HCT116 (cell line): ENCODE measurements at regions not wholly inside any gene's neighbourhood (a gene's known extent, or its start where the extent isn't known, plus 50 kb on each side); places are given as distances from the start of the nearest gene placed in this dataset.

Source experiments
- ATAC-seq: fragments of 200-7000 bp; cut with Tn5 transposase; 2 replicates; pipeline ENCODE4 v1.9.1; 2020; ENCODE audit warnings: mild to moderate bottlenecking, moderate library complexity
- BruUV-seq: library from RNA; stranded (reverse); fragments of 400-500 nt; replicated peaks from 2 replicates; lab custom pipeline; 2021; lab: Mats Ljungman, UMichigan
- CTCF ChIA-PET: fragments of 300-600 bp; sonication (Branson Sonifier 250); formaldehyde crosslinking; loops from one replicate; lab custom pipeline; 2021; ENCODE audit warnings: antibody characterized with exemption; lab: Charles Lee
- POLR2A ChIA-PET: fragments of 300-600, 350-600 bp; sonication (Branson Sonifier 250); formaldehyde crosslinking; loops from one replicate; lab custom pipeline; 2021; ENCODE audit warnings: antibody characterized with exemption; lab: Charles Lee
- RAD21 ChIA-PET, 2 experiments: fragments of 300-600 bp; sonication (Branson Sonifier 250); formaldehyde crosslinking; loops; one replicate each; lab custom pipeline; 2023; ENCODE audit warnings: low total read pairs in 2 of 2; ENCODE audit not compliant: uncharacterized antibody in 2 of 2, unreplicated experiment in 2 of 2, low non-redundant PET in 1 of 2; lab: Charles Lee
- DNase-seq: peaks from one replicate; pipeline ENCODE4 v3.0.0-alpha.2; 2010; ENCODE audit warnings: low read depth, low spot score
- H2AFZ ChIP-seq: fragments of 200-600 bp; shearing (Covaris generic), sonication (generic); 2 replicates; pipeline ENCODE4 v1.6.1; 2017; ENCODE audit warnings: low read depth, mixed run types, mixed read lengths, antibody characterized with exemption, low read length; ENCODE audit not compliant: poor library complexity, severe bottlenecking
- H3K27ac ChIP-seq: 2 replicates; pipeline ENCODE4 v1.5.1; 2012; ENCODE audit warnings: low read depth, low read length
- H3K27me3 ChIP-seq: fragments of 200-600 bp; sonication (generic); 2 replicates; pipeline ENCODE4 v1.6.1; 2016; ENCODE audit warnings: mixed run types, low read length, mixed read lengths; ENCODE audit not compliant: insufficient read depth
- H3K36me3 ChIP-seq, 2 experiments: fragments of 200-500 bp in 1 of 2; fragments of 200-600 bp in 1 of 2; sonication (Bioruptor generic) in 1 of 2; sonication (generic) in 1 of 2; 2 replicates each; pipeline versions ENCODE4 v1.5.1 to v1.6.1; 2014 to 2016; ENCODE audit warnings: low read length in 2 of 2, inconsistent platforms in 1 of 2, mixed read lengths in 1 of 2, mixed run types in 1 of 2; ENCODE audit not compliant: insufficient read depth in 2 of 2, control insufficient read depth in 1 of 2
- H3K4me1 ChIP-seq, 2 experiments: fragments of 200-600 bp in 1 of 2; sonication (generic) in 1 of 2; 2 replicates each; pipeline versions ENCODE4 v1.5.1 to v1.6.1; 2012 to 2017; ENCODE audit warnings: low read length in 2 of 2, inconsistent platforms in 1 of 2, mild to moderate bottlenecking in 1 of 2, mixed read lengths in 1 of 2, mixed run types in 1 of 2, moderate library complexity in 1 of 2; ENCODE audit not compliant: insufficient read depth in 2 of 2, control insufficient read depth in 1 of 2
- H3K4me2 ChIP-seq: fragments of 200-600 bp; sonication (generic); 2 replicates; pipeline ENCODE4 v1.6.1; 2017; ENCODE audit warnings: mixed run types, low read length, mixed read lengths
- H3K4me3 ChIP-seq, 2 experiments: fragments of 200-600 bp in 1 of 2; sonication (generic) in 1 of 2; replicated peaks in 1 of 2; 2 replicates each; pipeline ENCODE4 v1.5.1; 2011 to 2016; ENCODE audit warnings: low read length in 2 of 2, control low read depth in 1 of 2, low read depth in 1 of 2, mild to moderate bottlenecking in 1 of 2, mixed read lengths in 1 of 2, mixed run types in 1 of 2
- H3K79me2 ChIP-seq: fragments of 200-600 bp; sonication (generic); 2 replicates; pipeline ENCODE4 v1.6.1; 2017; ENCODE audit warnings: mild to moderate bottlenecking, mixed run types, low read length, moderate library complexity, mixed read lengths; ENCODE audit not compliant: insufficient read depth
- H3K9ac ChIP-seq: fragments of 200-600 bp; sonication (generic); 2 replicates; pipeline ENCODE4 v1.6.1; 2016; ENCODE audit warnings: low read length, mixed read lengths
- H3K9me2 ChIP-seq: fragments of 200-600 bp; sonication (generic), shearing (Covaris generic); 2 replicates; pipeline ENCODE4 v1.6.1; 2017; ENCODE audit warnings: mixed run types, mild to moderate bottlenecking, moderate library complexity; ENCODE audit not compliant: insufficient read depth
- H3K9me3 ChIP-seq, 2 experiments: fragments of 200-500 bp in 1 of 2; fragments of 200-600 bp in 1 of 2; sonication (Bioruptor generic) in 1 of 2; sonication (generic) in 1 of 2; 2 replicates each; pipeline ENCODE4 v1.6.1; 2014 to 2017; ENCODE audit warnings: low read length in 2 of 2, mixed read lengths in 2 of 2, inconsistent platforms in 1 of 2, low read depth in 1 of 2, mild to moderate bottlenecking in 1 of 2, mixed run types in 1 of 2, moderate library complexity in 1 of 2; ENCODE audit not compliant: control insufficient read depth in 1 of 2, insufficient read depth in 1 of 2
- H4K20me1 ChIP-seq: fragments of 200-600 bp; sonication (generic), shearing (Covaris generic); 2 replicates; pipeline ENCODE4 v1.6.1; 2017; ENCODE audit warnings: mixed run types, mild to moderate bottlenecking, moderate library complexity; ENCODE audit not compliant: insufficient read depth
- ATF3 ChIP-seq: IDR thresholded peaks from 2 replicates; pipeline ENCODE4 v1.6.1; 2012
- CBX3 ChIP-seq: IDR thresholded peaks from 2 replicates; pipeline ENCODE4 v1.6.1; 2012; ENCODE audit warnings: low read depth
- CTCF ChIP-seq, 3 experiments: fragments of 200-600 bp in 1 of 3; sonication (generic) in 1 of 3; IDR thresholded peaks in 2 of 3; conservative IDR thresholded peaks in 1 of 3; 2 replicates each; pipeline ENCODE4 v1.5.1; 2012 to 2017; ENCODE audit warnings: low read depth in 2 of 3, low read length in 2 of 3, antibody characterized with exemption in 1 of 3, borderline replicate concordance in 1 of 3, control low read depth in 1 of 3, mild to moderate bottlenecking in 1 of 3, mixed read lengths in 1 of 3, mixed run types in 1 of 3, moderate library complexity in 1 of 3; ENCODE audit not compliant: insufficient read depth in 1 of 3
- ELF1 ChIP-seq: IDR thresholded peaks from 2 replicates; pipeline ENCODE4 v1.6.1; 2012; ENCODE audit warnings: low read depth, borderline replicate concordance
- EZH2 ChIP-seq: fragments of 200-600 bp; sonication (generic); IDR thresholded peaks from 2 replicates; pipeline ENCODE4 v1.6.1; 2017; ENCODE audit warnings: antibody characterized with exemption, mixed run types
- EZH2phosphoT487 ChIP-seq: fragments of 200-600 bp; IDR thresholded peaks from 2 replicates; pipeline ENCODE4 v1.6.1; 2018; ENCODE audit warnings: antibody characterized with exemption, borderline replicate concordance
- FOSL1 ChIP-seq: IDR thresholded peaks from 2 replicates; pipeline ENCODE4 v1.6.1; 2012; ENCODE audit warnings: low read depth
- JUND ChIP-seq: IDR thresholded peaks from 2 replicates; pipeline ENCODE4 v1.6.1; 2012
- MAX ChIP-seq: IDR thresholded peaks from 2 replicates; pipeline ENCODE4 v1.6.1; 2012
- POLR2A ChIP-seq: IDR thresholded peaks from 2 replicates; pipeline ENCODE4 v1.7.0; 2011; ENCODE audit warnings: borderline replicate concordance; ENCODE audit not compliant: insufficient read depth, insufficient read length; ENCODE audit errors: extremely low read depth
- POLR2AphosphoS5 ChIP-seq: IDR thresholded peaks from 2 replicates; pipeline ENCODE4 v1.6.1; 2011; ENCODE audit warnings: mild to moderate bottlenecking, low read depth, low read length, moderate library complexity
- RAD21 ChIP-seq: IDR thresholded peaks from 2 replicates; pipeline ENCODE4 v1.6.1; 2012; ENCODE audit warnings: low read depth, mild to moderate bottlenecking
- REST ChIP-seq: IDR thresholded peaks from 2 replicates; pipeline ENCODE4 v1.6.1; 2012; ENCODE audit warnings: low read depth
- SIN3A ChIP-seq: IDR thresholded peaks from 2 replicates; pipeline ENCODE4 v1.6.1; 2012; ENCODE audit warnings: low read depth
- SP1 ChIP-seq: IDR thresholded peaks from 2 replicates; pipeline ENCODE4 v1.6.1; 2012; ENCODE audit warnings: low read depth
- SRF ChIP-seq: IDR thresholded peaks from 2 replicates; pipeline ENCODE4 v1.6.1; 2012; ENCODE audit warnings: low read depth
- YY1 ChIP-seq: IDR thresholded peaks from 2 replicates; pipeline ENCODE4 v1.6.1; 2011; ENCODE audit warnings: low read length, low read depth, moderate library complexity, mild to moderate bottlenecking; ENCODE audit not compliant: insufficient replicate concordance; ENCODE audit errors: extremely low read depth
- ZBTB33 ChIP-seq: IDR thresholded peaks from 2 replicates; pipeline ENCODE4 v1.6.1; 2011; ENCODE audit warnings: mild to moderate bottlenecking, low read length, moderate library complexity; ENCODE audit not compliant: insufficient replicate concordance; ENCODE audit errors: extremely low read depth
- ZFX ChIP-seq: fragments of 450-650 bp; IDR thresholded peaks from 2 replicates; pipeline ENCODE4 v1.6.1; 2017
- ZNF274 ChIP-seq: fragments of 200-500 bp; sonication (Bioruptor generic); IDR thresholded peaks from 2 replicates; pipeline ENCODE4 v1.6.1; 2014; ENCODE audit warnings: mild to moderate bottlenecking, low read depth, low read length, inconsistent platforms
- intact Hi-C: fragments of 100-400 bp; cut with micrococcal nuclease; formaldehyde crosslinking; loops from 2 replicates; pipeline ENCODE4 v1.10.0; 2022

- peaks cover 32 to 45% of the 10 kb centered on the region in 2 experiments for H3K4me1 ChIP-seq
- TF ChIP-seq ZNF274 (no peak), REST (no peak), SP1 (no peak), ZBTB33 (no peak), EZH2phosphoT487 (no peak), CTCF (IDR thresholded peaks at IDR 0.05 in 2 of 3, conservative IDR thresholded peaks at IDR 0.05 in 1 of 3; ENCODE audit: borderline replicate concordance in 1 of 3, insufficient read depth in 1 of 3, low read depth in 2 of 3, low read length in 2 of 3) (no peak), FOSL1 (no peak), CBX3 (no peak), SIN3A (no peak), POLR2A (no peak), ZFX (no peak), YY1 (no peak), EZH2 (no peak), RAD21 (no peak), SRF (no peak), POLR2AphosphoS5 (no peak), ATF3 (no peak), JUND (no peak), MAX (no peak), ELF1 (no peak)
- TF ChIP-seq, all 23 proteins: peak for 0
- ATAC-seq (no peak), DNase-seq (no peak)
- intact Hi-C loops = loop anchor here (5.0 kb wide), 1 partner anchor 112 kb away; no protein-coding TSS in a partner anchor
- no TSS peak for BruUV-seq
- no peak overlapping the region for H3K4me2 ChIP-seq
- H3K9me2 ChIP-seq = no peaks in the 10 kb centered on the region
- ChIA-PET RAD21 (no interaction called here), POLR2A (no interaction called here), CTCF (no interaction called here)
- H3K36me3 ChIP-seq = no peaks in the 10 kb centered on the region
- H3K27ac ChIP-seq = no peak overlapping the region
- no peak overlapping the region for H3K9ac ChIP-seq
- H3K79me2 ChIP-seq = no peaks in the 10 kb centered on the region
- no peaks in the 10 kb centered on the region for H3K27me3 ChIP-seq
- no peaks in the 10 kb centered on the region for H3K9me3 ChIP-seq
- no peak overlapping the region for H3K4me3 ChIP-seq
- H4K20me1 ChIP-seq = no peaks in the 10 kb centered on the region
- no peak overlapping the region for H2AFZ ChIP-seq
These were observed 94.9 kb upstream of the TMPO start for GRCh38 chr12:98420461-98420860.
